ENCODE measurements at regions not wholly inside any gene's neighbourhood (a gene's known extent, or its start where the extent isn't known, plus 50 kb on each side); places are given as distances from the start of the nearest gene placed in this dataset.

DNA sequence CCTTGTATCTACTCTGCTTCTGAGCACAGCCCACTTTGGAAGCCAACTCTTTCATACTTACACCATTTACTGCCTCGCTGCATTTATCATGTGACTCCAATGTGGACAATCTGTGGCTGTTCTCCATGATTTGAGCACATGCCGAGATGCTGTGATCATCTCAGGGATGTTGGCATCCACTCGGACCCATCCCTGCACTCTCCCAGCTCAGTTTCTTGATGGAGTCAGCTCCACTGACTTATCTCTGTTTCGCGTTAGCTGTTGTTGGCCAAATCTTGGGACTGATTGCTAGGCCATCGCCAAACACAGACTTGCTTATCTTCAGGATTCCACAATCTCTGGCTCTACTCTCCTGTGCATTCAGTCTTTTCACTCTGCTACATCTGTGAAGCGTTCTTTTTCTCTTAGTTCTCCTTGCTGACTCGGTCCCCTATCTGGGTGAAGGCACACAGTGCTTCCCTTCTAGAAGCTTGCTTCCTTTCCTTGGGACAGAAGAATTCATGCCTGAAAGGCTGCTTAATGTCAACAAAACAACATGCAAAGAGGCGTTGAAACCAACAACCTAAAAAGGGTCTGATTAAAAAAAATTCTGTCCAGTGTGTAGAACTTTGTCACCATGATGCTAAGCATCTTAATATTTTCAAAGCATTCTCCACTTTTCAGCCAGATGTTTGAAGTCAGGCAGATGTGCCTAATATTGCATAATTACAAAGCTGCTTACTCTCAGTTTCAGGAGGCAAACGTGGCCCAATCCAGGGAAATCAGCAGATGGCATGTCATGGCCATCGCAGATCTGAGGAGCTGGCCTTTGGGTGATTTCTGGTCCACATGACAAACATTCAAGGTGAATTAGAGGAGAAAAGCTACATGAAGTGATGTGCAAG is 120.7 kb downstream of the NGF start:
- Histone ChIP-seq H3K4ac (replicated peaks; ENCODE audit: insufficient read length, low read depth, low read length) (no peak overlapping the region), H3K9me3 (ENCODE audit: insufficient read depth in 2 of 2, low read depth in 1 of 2, low read length in 1 of 2) (no peaks in the 10 kb centered on the region), H4K5ac (ENCODE audit: insufficient read length, low read depth, low read length) (no peak overlapping the region), H2AFZ (ENCODE audit: low read length) (no peak overlapping the region), H2AK5ac (ENCODE audit: low read depth, low read length) (no peak overlapping the region), H3K4me3 (ENCODE audit: extremely low read depth in 1 of 4, insufficient read depth in 2 of 4, low read depth in 3 of 4, low read length in 4 of 4) (no peak overlapping the region), H3K23me2 (ENCODE audit: low read depth, low read length) (no peaks in the 10 kb centered on the region), H4K91ac (replicated peaks; ENCODE audit: insufficient read length, low read length) (no peak overlapping the region), H2BK20ac (ENCODE audit: low read length) (no peak overlapping the region), H4K20me1 (replicated peaks in 1 of 2; ENCODE audit: control insufficient read depth in 1 of 2, insufficient read depth in 2 of 2, low read length in 2 of 2) (no peaks in the 10 kb centered on the region), H3K79me1 (ENCODE audit: low read depth, low read length) (no peaks in the 10 kb centered on the region), H3K4me2 (ENCODE audit: insufficient read depth in 1 of 2, low read depth in 2 of 2, low read length in 2 of 2) (no peak overlapping the region), H2BK15ac (ENCODE audit: low read length) (no peak overlapping the region), H2BK5ac (ENCODE audit: low read depth, low read length) (no peak overlapping the region), H3K56ac (replicated peaks; ENCODE audit: insufficient read length, low read depth, low read length) (no peak overlapping the region), H3K4me1 (replicated peaks in 1 of 4; ENCODE audit: control insufficient read depth in 3 of 4, insufficient read depth in 4 of 4, low read length in 3 of 4) (peaks cover 0 to 9% (median 2%) of the 10 kb centered on the region in 4 experiments; a peak in 3 of 7 replicates), H3K27ac (ENCODE audit: low read depth, low read length) (no peak overlapping the region), H3K36me3 (ENCODE audit: control insufficient read depth in 2 of 4, insufficient read depth in 4 of 4, low read length in 3 of 4) (no peaks in the 10 kb centered on the region), H4K8ac (ENCODE audit: extremely low read depth, insufficient read depth, low read length) (no peak overlapping the region), H3K18ac (ENCODE audit: extremely low read depth, low read length) (no peak overlapping the region), H2BK120ac (replicated peaks; ENCODE audit: low read depth, low read length) (no peak overlapping the region), H3K23ac (ENCODE audit: insufficient read length) (no peak overlapping the region), H3K27me3 (replicated peaks in 1 of 4; ENCODE audit: control insufficient read depth in 3 of 4, extremely low read depth in 1 of 4, insufficient read depth in 3 of 4, low read length in 3 of 4) (no peaks in the 10 kb centered on the region), H3K14ac (ENCODE audit: insufficient read length) (no peak overlapping the region), H2BK12ac (ENCODE audit: low read depth, low read length) (no peak overlapping the region), H3K79me2 (ENCODE audit: control insufficient read depth in 1 of 2, insufficient read depth in 2 of 2, low read length in 2 of 2) (no peaks in the 10 kb centered on the region), H3K9ac (replicated peaks in 1 of 4; ENCODE audit: extremely low read depth in 1 of 4, low read depth in 3 of 4, low read length in 3 of 4) (no peak overlapping the region)
- 86% methylated on average over 11 of the region's 11 CpGs; no CpG with 5 or more reads in 1 of the 2 experiments for WGBS, 2 experiments (ENCODE audit: extremely low coverage in 1 of 2, insufficient coverage in 1 of 2, insufficient read length in 1 of 2, insufficient replicate concordance in 2 of 2, low coverage in 1 of 2, low lambda C conversion rate in 2 of 2, missing lambda C conversion rate in 1 of 2)
- ChIA-PET CTCF (ENCODE audit: partially characterized antibody) (interaction anchor here (1.0 to 1.7 kb wide), 3 partner anchors 36 to 79 kb away, joined by 3 to 8 read pairs (median 4); no protein-coding TSS in a partner anchor), POLR2A (ENCODE audit: partially characterized antibody) (no interaction called here)
- FAIRE-seq: no peak
- TF ChIP-seq KDM5A (IDR thresholded peaks at IDR 0.05; ENCODE audit: low read length) (no peak), GTF2F1 (IDR thresholded peaks at IDR 0.05; ENCODE audit: borderline replicate concordance, low read depth, low read length) (no peak), SP4 (IDR thresholded peaks at IDR 0.05; ENCODE audit: low read length) (no peak), SIRT6 (IDR thresholded peaks at IDR 0.05; ENCODE audit: low read length) (no peak), EGR1 (IDR thresholded peaks at IDR 0.05; ENCODE audit: borderline replicate concordance, low read depth, low read length) (no peak)
- DNase-seq (ENCODE audit: low read depth in 1 of 2, low spot score in 2 of 2): no peak

All from H1 (cell line).